Subcutaneous abdominal adipose tissue (tissue), 5 donors: ENCODE measurements at regions not wholly inside any gene's neighbourhood (a gene's known extent, or its start where the extent isn't known, plus 50 kb on each side); places are given as distances from the start of the nearest gene placed in this dataset.
"Not testable (repeated sequence)": the region's sequence is repeated elsewhere in the genome, so short reads cannot be mapped to it uniquely, and the experiment has no call there.

Experiments used
- H3K27ac ChIP-seq: one replicate; pipeline ENCODE4 v1.7.0; 2013; ENCODE audit warnings: low read depth, mild to moderate bottlenecking, inconsistent platforms, low read length, moderate library complexity
- H3K27me3 ChIP-seq, 5 donors: one replicate each; pipeline ENCODE4 v1.7.0; 2013; ENCODE audit warnings: low read length in 5 of 5, inconsistent platforms in 1 of 5; ENCODE audit not compliant: control insufficient read depth in 5 of 5, insufficient read depth in 4 of 5
- H3K36me3 ChIP-seq, 5 donors: one replicate each; pipeline ENCODE4 v1.7.0; 2013; ENCODE audit warnings: low read length in 5 of 5; ENCODE audit not compliant: control insufficient read depth in 5 of 5, insufficient read depth in 5 of 5
- H3K4me1 ChIP-seq, 5 donors: one replicate each; pipeline ENCODE4 v1.7.0; 2013; ENCODE audit warnings: low read length in 5 of 5, mild to moderate bottlenecking in 3 of 5, moderate library complexity in 1 of 5; ENCODE audit not compliant: control insufficient read depth in 5 of 5, insufficient read depth in 5 of 5
- H3K4me3 ChIP-seq, 5 donors: one replicate each; pipeline ENCODE4 v1.7.0; 2013; ENCODE audit warnings: low read length in 5 of 5, low read depth in 1 of 5
- H3K9ac ChIP-seq, 5 donors: one replicate each; pipeline ENCODE4 v1.7.0; 2013; ENCODE audit warnings: low read length in 5 of 5, mild to moderate bottlenecking in 4 of 5, moderate library complexity in 3 of 5
- H3K9me3 ChIP-seq, 5 donors: one replicate each; pipeline ENCODE4 v1.7.0; 2013; ENCODE audit warnings: low read length in 5 of 5; ENCODE audit not compliant: control insufficient read depth in 5 of 5
- donor health status: healthy.
- donor health status: healthy.
- donor health status: healthy.
- donor health status: healthy.
- donor health status: healthy.

GRCh38 chr21:22813201-22813600, 1815.0 kb downstream of the NCAM2 start:
- no peak overlapping the region for H3K9ac ChIP-seq
- H3K4me1 ChIP-seq: peaks cover 0 to 3% (median 0%) of the 10 kb centered on the region in 5 donors
- H3K27me3 ChIP-seq: no peaks in the 10 kb centered on the region
- H3K9me3 ChIP-seq: no peaks in the 10 kb centered on the region
- no peak overlapping the region for H3K4me3 ChIP-seq
- no peak overlapping the region for H3K27ac ChIP-seq
- no peaks in the 10 kb centered on the region for H3K36me3 ChIP-seq

- not testable (repeated sequence) for H3K4me3 ChIP-seq, H3K27me3 ChIP-seq, H3K9me3 ChIP-seq, H3K9ac ChIP-seq, H3K27ac ChIP-seq, H3K36me3 ChIP-seq, H3K4me1 ChIP-seq
These were observed 1820.7 kb downstream of the NCAM2 start for GRCh38 chr21:22818681-22819485.

- Histone ChIP-seq H3K9me3 (peaks cover 0 to 13% (median 12%) of the 10 kb centered on the region in 5 donors), H3K27me3 (no peaks in the 10 kb centered on the region), H3K36me3 (no peaks in the 10 kb centered on the region), H3K9ac (no peak overlapping the region), H3K4me1 (no peaks in the 10 kb centered on the region), H3K4me3 (no peak overlapping the region), H3K27ac (no peak overlapping the region)
These were observed 1829.2 kb downstream of the NCAM2 start for GRCh38 chr21:22827422-22827821.

GRCh38 chr21:22842875-22843274, 1844.7 kb downstream of the NCAM2 start:
- H3K36me3 ChIP-seq: no peaks in the 10 kb centered on the region
- no peak overlapping the region for H3K4me3 ChIP-seq
- H3K27ac ChIP-seq: no peak overlapping the region

GRCh38 chr21:22855581-22855980, 1857.4 kb downstream of the NCAM2 start:
- Histone ChIP-seq H3K27me3 (no peaks in the 10 kb centered on the region), H3K4me3 (no peak overlapping the region), H3K36me3 (no peaks in the 10 kb centered on the region), H3K9ac (no peak overlapping the region), H3K27ac (no peak overlapping the region), H3K9me3 (peaks cover 0 to 4% (median 0%) of the 10 kb centered on the region in 5 donors), H3K4me1 (no peaks in the 10 kb centered on the region)

More at GRCh38 chr21:22842875-22843274, 1844.7 kb downstream of the NCAM2 start:
- peaks cover 3 to 40% (median 19%) of the 10 kb centered on the region in 5 donors for H3K9me3 ChIP-seq
- H3K4me1 ChIP-seq: no peaks in the 10 kb centered on the region
- no peaks in the 10 kb centered on the region for H3K27me3 ChIP-seq
- no peak overlapping the region for H3K9ac ChIP-seq

- no peak overlapping the region for H3K27ac ChIP-seq
- H3K4me1 ChIP-seq: no peaks in the 10 kb centered on the region
- no peak overlapping the region for H3K4me3 ChIP-seq
- no peak overlapping the region for H3K9ac ChIP-seq
- H3K27me3 ChIP-seq: no peaks in the 10 kb centered on the region
- H3K36me3 ChIP-seq: no peaks in the 10 kb centered on the region
- H3K9me3 ChIP-seq: no peaks in the 10 kb centered on the region
These were observed 1873.5 kb downstream of the NCAM2 start for GRCh38 chr21:22871692-22872091.

- no peak overlapping the region for H3K27ac ChIP-seq
These were observed 1882.4 kb downstream of the NCAM2 start for GRCh38 chr21:22880573-22880972.

GRCh38 chr21:22881131-22881530, 1882.9 kb downstream of the NCAM2 start:
- H3K27ac ChIP-seq: no peak overlapping the region
- no peaks in the 10 kb centered on the region for H3K27me3 ChIP-seq
- no peaks in the 10 kb centered on the region for H3K36me3 ChIP-seq
- H3K4me1 ChIP-seq: no peaks in the 10 kb centered on the region
- H3K9ac ChIP-seq: no peak overlapping the region
- H3K4me3 ChIP-seq: no peak overlapping the region
- no peaks in the 10 kb centered on the region for H3K9me3 ChIP-seq

More at GRCh38 chr21:22880573-22880972, 1882.4 kb downstream of the NCAM2 start:
- Histone ChIP-seq H3K9me3 (no peaks in the 10 kb centered on the region), H3K4me1 (no peaks in the 10 kb centered on the region), H3K36me3 (no peaks in the 10 kb centered on the region), H3K4me3 (no peak overlapping the region), H3K27me3 (no peaks in the 10 kb centered on the region), H3K9ac (no peak overlapping the region)

- H3K4me3 ChIP-seq: no peak overlapping the region
- no peak overlapping the region for H3K9ac ChIP-seq
- H3K27ac ChIP-seq: no peak overlapping the region
- H3K36me3 ChIP-seq: no peaks in the 10 kb centered on the region
- H3K9me3 ChIP-seq: no peaks in the 10 kb centered on the region
- no peaks in the 10 kb centered on the region for H3K4me1 ChIP-seq
- no peaks in the 10 kb centered on the region for H3K27me3 ChIP-seq
These were observed 1886.9 kb downstream of the NCAM2 start for GRCh38 chr21:22885079-22885478.

- Histone ChIP-seq H3K9ac (no peak overlapping the region), H3K4me1 (no peaks in the 10 kb centered on the region), H3K4me3 (no peak overlapping the region), H3K27ac (no peak overlapping the region), H3K27me3 (no peaks in the 10 kb centered on the region), H3K9me3 (no peaks in the 10 kb centered on the region), H3K36me3 (no peaks in the 10 kb centered on the region)
These were observed 1887.4 kb downstream of the NCAM2 start for GRCh38 chr21:22885614-22886013.
